GM23248 (cell line): ENCODE measurements at regions not wholly inside any gene's neighbourhood (a gene's known extent, or its start where the extent isn't known, plus 50 kb on each side); places are given as distances from the start of the nearest gene placed in this dataset.

Source experiments
- DNase-seq: peaks from one replicate; pipeline ENCODE4 v3.0.0-alpha.2; 2015
- H2AFZ ChIP-seq: fragments of 200-600 bp; sonication (generic); 2 replicates; pipeline ENCODE4 v1.6.1; 2016; ENCODE audit warnings: antibody characterized with exemption
- H3F3A ChIP-seq: fragments of 200-600 bp; sonication (generic); 2 replicates; pipeline ENCODE4 v1.6.1; 2016; ENCODE audit warnings: mild to moderate bottlenecking, antibody characterized with exemption, mixed run types; ENCODE audit not compliant: insufficient read depth
- H3K27ac ChIP-seq: fragments of 200-600 bp; sonication (generic); 2 replicates; pipeline ENCODE4 v1.5.1; 2016; ENCODE audit warnings: mild to moderate bottlenecking
- H3K27me3 ChIP-seq: fragments of 200-600 bp; sonication (generic); replicated peaks from 2 replicates; pipeline ENCODE4 v1.6.1; 2016; ENCODE audit warnings: mild to moderate bottlenecking; ENCODE audit not compliant: insufficient read depth
- H3K36me3 ChIP-seq: fragments of 200-600 bp; sonication (generic); 2 replicates; pipeline ENCODE4 v1.6.1; 2016; ENCODE audit warnings: low read depth, mild to moderate bottlenecking
- H3K4me1 ChIP-seq: fragments of 200-600 bp; sonication (generic); 2 replicates; pipeline ENCODE4 v1.6.1; 2016; ENCODE audit warnings: mild to moderate bottlenecking; ENCODE audit not compliant: insufficient read depth
- H3K4me2 ChIP-seq: fragments of 200-600 bp; sonication (generic); one replicate; pipeline ENCODE4 v1.6.1; 2016; ENCODE audit warnings: mild to moderate bottlenecking; ENCODE audit not compliant: unreplicated experiment
- H3K4me3 ChIP-seq: fragments of 200-600 bp; sonication (generic); 2 replicates; pipeline ENCODE4 v1.5.1; 2016; ENCODE audit warnings: mild to moderate bottlenecking
- H3K79me2 ChIP-seq: fragments of 200-600 bp; sonication (generic); 2 replicates; pipeline ENCODE4 v1.6.1; 2016; ENCODE audit warnings: mild to moderate bottlenecking; ENCODE audit not compliant: insufficient read depth
- H3K9ac ChIP-seq: fragments of 200-600 bp; sonication (generic); 2 replicates; pipeline ENCODE4 v1.6.1; 2016; ENCODE audit warnings: mild to moderate bottlenecking
- H3K9me2 ChIP-seq: fragments of 200-600 bp; sonication (generic); 2 replicates; pipeline ENCODE4 v1.6.1; 2016; ENCODE audit warnings: mixed run types, mild to moderate bottlenecking, moderate library complexity; ENCODE audit not compliant: insufficient read depth
- H3K9me3 ChIP-seq: fragments of 200-600 bp; sonication (generic); one replicate; pipeline ENCODE4 v1.6.1; 2017; ENCODE audit warnings: low read depth
- H4K20me1 ChIP-seq: fragments of 200-600 bp; sonication (generic); 2 replicates; pipeline ENCODE4 v1.6.0; 2016; ENCODE audit not compliant: insufficient read depth
- EZH2 ChIP-seq: fragments of 200-600 bp; sonication (generic); IDR thresholded peaks from 2 replicates; pipeline ENCODE4 v1.6.1; 2018; ENCODE audit warnings: antibody characterized with exemption, mild to moderate bottlenecking; ENCODE audit not compliant: insufficient read depth, poor library complexity, severe bottlenecking
- EZH2phosphoT487 ChIP-seq: fragments of 200-600 bp; sonication (generic); IDR thresholded peaks from 2 replicates; pipeline ENCODE4 v1.6.1; 2018; ENCODE audit warnings: antibody characterized with exemption, moderate library complexity, mild to moderate bottlenecking, low read depth; ENCODE audit not compliant: insufficient read depth
- WGBS, 2 experiments: methylation state at CpG; one replicate each; pipeline ENCODE4 v1.1.6; 2015 to 2017; ENCODE audit warnings: low lambda C conversion rate in 2 of 2, low coverage in 1 of 2; ENCODE audit errors: missing lambda C conversion rate in 2 of 2; 5-methylcytosine and 5-hydroxymethylcytosine counted together
- in situ Hi-C: fragments of 300-500 bp; cut with MboI; formaldehyde crosslinking; loops from 2 replicates; pipeline ENCODE4 v1.15.0; 2020

DNA sequence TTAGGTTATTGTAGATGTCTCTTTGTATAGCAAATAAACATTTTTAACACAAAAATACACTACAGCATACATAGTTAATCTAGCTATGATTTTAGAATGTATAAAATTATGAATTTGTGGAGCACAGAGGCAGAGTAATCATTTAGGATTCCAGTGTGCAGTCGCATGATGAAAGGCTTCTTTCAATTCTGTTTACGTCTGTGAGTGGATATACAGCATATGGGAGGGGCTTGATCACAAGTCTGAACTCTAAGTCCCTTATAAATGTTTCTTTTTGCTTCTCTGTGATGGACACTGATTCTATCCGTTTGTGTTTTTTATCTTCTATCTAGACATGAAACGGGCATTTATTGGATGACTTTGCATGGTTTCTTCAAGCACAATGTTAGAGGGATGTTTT, 1239.6 kb upstream of the AGA start:
- H3K27ac ChIP-seq: no peak overlapping the region
- H3K4me3 ChIP-seq: no peak overlapping the region
- no peaks in the 10 kb centered on the region for H3K79me2 ChIP-seq
- no peaks in the 10 kb centered on the region for H3K27me3 ChIP-seq
- H3K36me3 ChIP-seq: no peaks in the 10 kb centered on the region
- no peak overlapping the region for H3K4me2 ChIP-seq
- H3K4me1 ChIP-seq: no peaks in the 10 kb centered on the region
- H3K9ac ChIP-seq: no peak overlapping the region
- no peaks in the 10 kb centered on the region for H4K20me1 ChIP-seq
- H3K9me3 ChIP-seq: no peaks in the 10 kb centered on the region
- TF ChIP-seq EZH2phosphoT487 (no peak), EZH2 (no peak)
- H3K9me2 ChIP-seq: no peaks in the 10 kb centered on the region
- no peak overlapping the region for H2AFZ ChIP-seq
- no peaks in the 10 kb centered on the region for H3F3A ChIP-seq
- no peak for DNase-seq
- in situ Hi-C loops: no loop called here
- 5 to 12% methylated on average over 4 of the region's 4 CpGs for WGBS, 2 experiments

- no peak for DNase-seq
- Histone ChIP-seq H3K79me2 (no peaks in the 10 kb centered on the region), H3K4me3 (no peak overlapping the region), H4K20me1 (no peaks in the 10 kb centered on the region), H3K36me3 (no peaks in the 10 kb centered on the region), H3K9ac (no peak overlapping the region), H3K4me2 (no peak overlapping the region), H3K9me3 (no peaks in the 10 kb centered on the region), H3K4me1 (no peaks in the 10 kb centered on the region), H3K27ac (no peak overlapping the region), H3F3A (no peaks in the 10 kb centered on the region), H2AFZ (no peak overlapping the region), H3K27me3 (no peaks in the 10 kb centered on the region), H3K9me2 (no peaks in the 10 kb centered on the region)
- in situ Hi-C loops: no loop called here
- TF ChIP-seq EZH2 (no peak), EZH2phosphoT487 (no peak)
Observed at GRCh38 chr4:178689926-178690325, 1247.7 kb upstream of the AGA start.

GRCh38 chr4:178693816-178694215, 1251.6 kb upstream of the AGA start:
- H2AFZ ChIP-seq: no peak overlapping the region
- H3K36me3 ChIP-seq: no peaks in the 10 kb centered on the region
- no peak for TF ChIP-seq EZH2
- no peak for TF ChIP-seq EZH2phosphoT487
- H3K27ac ChIP-seq: no peak overlapping the region
- H3K9ac ChIP-seq: no peak overlapping the region
- DNase-seq: no peak
- no peak overlapping the region for H3K4me3 ChIP-seq
- no peaks in the 10 kb centered on the region for H3K4me1 ChIP-seq
- no peaks in the 10 kb centered on the region for H3F3A ChIP-seq
- no peaks in the 10 kb centered on the region for H3K27me3 ChIP-seq
- no peaks in the 10 kb centered on the region for H3K9me2 ChIP-seq
- WGBS, 2 experiments: 0 to 3% methylated on average over 1 of the region's 1 CpG
- no peak overlapping the region for H3K4me2 ChIP-seq
- no peaks in the 10 kb centered on the region for H3K9me3 ChIP-seq
- in situ Hi-C loops: no loop called here
- no peaks in the 10 kb centered on the region for H3K79me2 ChIP-seq
- H4K20me1 ChIP-seq: no peaks in the 10 kb centered on the region

GRCh38 chr4:178696515-178696914, 1254.3 kb upstream of the AGA start:
- Histone ChIP-seq H3K4me1 (no peaks in the 10 kb centered on the region), H3K36me3 (no peaks in the 10 kb centered on the region), H3K27me3 (no peaks in the 10 kb centered on the region), H3K4me3 (no peak overlapping the region), H3K4me2 (no peak overlapping the region), H3K79me2 (no peaks in the 10 kb centered on the region), H3K9me2 (no peaks in the 10 kb centered on the region), H3F3A (no peaks in the 10 kb centered on the region), H2AFZ (no peak overlapping the region), H3K27ac (no peak overlapping the region), H3K9ac (no peak overlapping the region), H4K20me1 (no peaks in the 10 kb centered on the region), H3K9me3 (no peaks in the 10 kb centered on the region)
- no peak for TF ChIP-seq EZH2phosphoT487
- no peak for TF ChIP-seq EZH2
- no peak for DNase-seq
- 7 to 10% methylated on average over 3 of the region's 3 CpGs for WGBS, 2 experiments
- in situ Hi-C loops: no loop called here

- Histone ChIP-seq H3K4me2 (no peak overlapping the region), H3F3A (no peaks in the 10 kb centered on the region), H3K27ac (no peak overlapping the region), H3K9me2 (no peaks in the 10 kb centered on the region), H3K4me3 (no peak overlapping the region), H4K20me1 (no peaks in the 10 kb centered on the region), H3K27me3 (no peaks in the 10 kb centered on the region), H2AFZ (no peak overlapping the region), H3K9ac (no peak overlapping the region), H3K79me2 (no peaks in the 10 kb centered on the region), H3K4me1 (no peaks in the 10 kb centered on the region), H3K9me3 (peaks cover 3% of the 10 kb centered on the region), H3K36me3 (no peaks in the 10 kb centered on the region)
- in situ Hi-C loops: no loop called here
- DNase-seq: no peak
- 6 to 7% methylated on average over 1 of the region's 1 CpG for WGBS, 2 experiments
- TF ChIP-seq EZH2phosphoT487 (no peak), EZH2 (no peak)
Observed at GRCh38 chr4:178712486-178712885, 1270.2 kb upstream of the AGA start.
